IMR-90 (cell line): ENCODE measurements at regions not wholly inside any gene's neighbourhood (a gene's known extent, or its start where the extent isn't known, plus 50 kb on each side); places are given as distances from the start of the nearest gene placed in this dataset.

Experiments
- ATAC-seq: fragments of 200-7000 bp; cut with Tn5 transposase; 2 replicates; pipeline ENCODE4 v1.9.1; 2020; ENCODE audit warnings: low read depth, mild to moderate bottlenecking, moderate library complexity
- BruUV-seq: library from RNA; stranded (reverse); fragments of 400-500 nt; replicated peaks from 2 replicates; lab custom pipeline; 2021; lab: Mats Ljungman, UMichigan
- CTCF ChIA-PET: fragments of 300-600 bp; formaldehyde crosslinking; extraction: SDS; loops from one replicate; lab custom pipeline; 2021; ENCODE audit warnings: antibody characterized with exemption; lab: Yijun Ruan, JAX
- POLR2A ChIA-PET: fragments of 300-600 bp; sonication (Branson Sonifier 250); formaldehyde crosslinking; loops from one replicate; lab custom pipeline; 2022; ENCODE audit warnings: antibody characterized with exemption; ENCODE audit not compliant: unreplicated experiment; lab: Charles Lee
- DNase-seq: peaks from one replicate; pipeline ENCODE4 v3.0.0; 2013
- H2AFZ ChIP-seq: replicated peaks from 2 replicates; pipeline ENCODE3; 2013; ENCODE audit warnings: low read length, mild to moderate bottlenecking; ENCODE audit not compliant: poor library complexity
- H2AK5ac ChIP-seq: 2 replicates; pipeline ENCODE4 v1.6.1; 2013; ENCODE audit warnings: low read depth, low read length, inconsistent platforms
- H2AK9ac ChIP-seq: replicated peaks from 2 replicates; pipeline ENCODE3; 2013; ENCODE audit warnings: mild to moderate bottlenecking, low read depth, low read length, moderate library complexity; ENCODE audit not compliant: poor library complexity
- H2BK120ac ChIP-seq: 2 replicates; pipeline ENCODE4 v1.6.1; 2013; ENCODE audit warnings: low read depth, low read length, inconsistent platforms
- H2BK15ac ChIP-seq: 3 replicates; pipeline ENCODE4 v1.6.1; 2013; ENCODE audit warnings: low read depth, low read length, inconsistent platforms
- H2BK20ac ChIP-seq: 2 replicates; pipeline ENCODE4 v1.6.1; 2013; ENCODE audit warnings: low read depth, mild to moderate bottlenecking, inconsistent platforms, low read length, moderate library complexity
- H2BK5ac ChIP-seq: 2 replicates; pipeline ENCODE4 v1.6.1; 2013; ENCODE audit warnings: mild to moderate bottlenecking, low read depth, low read length, inconsistent platforms; ENCODE audit not compliant: poor library complexity, severe bottlenecking
- H3K14ac ChIP-seq: replicated peaks from 2 replicates; pipeline ENCODE4 v1.6.1; 2013; ENCODE audit warnings: low read depth, low read length, inconsistent platforms
- H3K18ac ChIP-seq: 2 replicates; pipeline ENCODE4 v1.6.1; 2013; ENCODE audit warnings: low read depth, low read length, control low read depth
- H3K23ac ChIP-seq: 2 replicates; pipeline ENCODE4 v1.6.1; 2013; ENCODE audit warnings: low read depth, low read length, inconsistent platforms
- H3K27ac ChIP-seq: 2 replicates; pipeline ENCODE4 v1.5.1; 2013; ENCODE audit warnings: mild to moderate bottlenecking, control low read depth, low read length; ENCODE audit not compliant: insufficient read depth
- H3K27me3 ChIP-seq: 2 replicates; pipeline ENCODE4 v1.6.1; 2013; ENCODE audit warnings: low read length; ENCODE audit not compliant: control insufficient read depth, insufficient read depth
- H3K36me3 ChIP-seq: 2 replicates; pipeline ENCODE4 v1.6.1; 2013; ENCODE audit warnings: low read length, mixed read lengths; ENCODE audit not compliant: control insufficient read depth, insufficient read depth
- H3K4ac ChIP-seq: 2 replicates; pipeline ENCODE4 v1.6.1; 2013; ENCODE audit warnings: low read depth, low read length, inconsistent platforms
- H3K4me1 ChIP-seq: 2 replicates; pipeline ENCODE4 v1.6.1; 2013; ENCODE audit warnings: low read length, mixed read lengths; ENCODE audit not compliant: control insufficient read depth, insufficient read depth
- H3K4me2 ChIP-seq: 2 replicates; pipeline ENCODE4 v1.6.1; 2013; ENCODE audit warnings: low read depth, mild to moderate bottlenecking, control low read depth, low read length, moderate library complexity
- H3K4me3 ChIP-seq: 2 replicates; pipeline ENCODE4 v1.5.1; 2013; ENCODE audit warnings: low read depth, mild to moderate bottlenecking, control low read depth, low read length, moderate library complexity; ENCODE audit not compliant: insufficient read depth
- H3K56ac ChIP-seq: 2 replicates; pipeline ENCODE4 v1.6.1; 2013; ENCODE audit warnings: low read length, inconsistent platforms; ENCODE audit not compliant: insufficient read depth; ENCODE audit errors: extremely low read depth
- H3K79me1 ChIP-seq, 2 experiments: 2 replicates each; pipeline ENCODE4 v1.6.1; 2013; ENCODE audit warnings: low read length in 2 of 2, inconsistent platforms in 1 of 2, low read depth in 1 of 2
- H3K9ac ChIP-seq: 2 replicates; pipeline ENCODE4 v1.6.1; 2013; ENCODE audit warnings: low read depth, low read length, control low read depth
- H3K9me1 ChIP-seq: 2 replicates; pipeline ENCODE4 v1.6.1; 2013; ENCODE audit warnings: low read length, inconsistent platforms; ENCODE audit not compliant: insufficient read depth
- H3K9me3 ChIP-seq: 2 replicates; pipeline ENCODE4 v1.6.1; 2013; ENCODE audit warnings: low read length; ENCODE audit not compliant: control insufficient read depth, insufficient read depth
- H4K20me1 ChIP-seq: 2 replicates; pipeline ENCODE4 v1.6.1; 2013; ENCODE audit warnings: low read length, inconsistent platforms; ENCODE audit not compliant: insufficient read depth
- H4K5ac ChIP-seq: 2 replicates; pipeline ENCODE4 v1.6.1; 2013; ENCODE audit warnings: mild to moderate bottlenecking, low read depth, low read length, control low read depth
- H4K8ac ChIP-seq, 2 experiments: 2 replicates each; pipeline ENCODE4 v1.6.1; 2013; ENCODE audit warnings: low read depth in 2 of 2, low read length in 2 of 2, control low read depth in 1 of 2, inconsistent platforms in 1 of 2
- H4K91ac ChIP-seq: 2 replicates; pipeline ENCODE4 v1.6.1; 2013; ENCODE audit warnings: low read depth, low read length, inconsistent platforms; ENCODE audit not compliant: insufficient read depth
- BHLHE40 ChIP-seq: fragments of 150-350 bp; IDR thresholded peaks from 2 replicates; pipeline ENCODE4 v1.6.1; 2016; ENCODE audit warnings: mild to moderate bottlenecking, low read depth, low read length
- CEBPB ChIP-seq: IDR thresholded peaks from 2 replicates; pipeline ENCODE4 v1.6.1; 2012; ENCODE audit warnings: low read depth, low read length, improper control_type of control experiment
- CHD1 ChIP-seq: IDR thresholded peaks from 2 replicates; pipeline ENCODE4 v1.6.1; 2012; ENCODE audit warnings: low read depth, low read length, improper control_type of control experiment
- FOS ChIP-seq: fragments of 150-350 bp; IDR thresholded peaks from 2 replicates; pipeline ENCODE4 v1.6.1; 2016; ENCODE audit warnings: low read depth, low read length
- MAFK ChIP-seq: IDR thresholded peaks from 2 replicates; pipeline ENCODE4 v1.6.1; 2012; ENCODE audit warnings: low read depth, low read length, improper control_type of control experiment
- MAZ ChIP-seq: IDR thresholded peaks from 2 replicates; pipeline ENCODE4 v1.6.1; 2012; ENCODE audit warnings: low read depth, mild to moderate bottlenecking, low read length, improper control_type of control experiment, moderate library complexity, borderline replicate concordance
- MXI1 ChIP-seq: IDR thresholded peaks from 2 replicates; pipeline ENCODE4 v1.6.1; 2012; ENCODE audit warnings: low read depth, mild to moderate bottlenecking, low read length, moderate library complexity, borderline replicate concordance
- NFE2L2 ChIP-seq: fragments of 150-350 bp; IDR thresholded peaks from 2 replicates; pipeline ENCODE4 v1.6.1; 2016; ENCODE audit warnings: low read depth, mild to moderate bottlenecking, low read length
- POLR2A ChIP-seq: IDR thresholded peaks from 2 replicates; pipeline ENCODE4 v1.6.1; 2012; ENCODE audit warnings: mild to moderate bottlenecking, low read depth, low read length
- RAD21 ChIP-seq: IDR thresholded peaks from 2 replicates; pipeline ENCODE4 v1.6.1; 2012; ENCODE audit warnings: low read length, improper control_type of control experiment
- RCOR1 ChIP-seq: IDR thresholded peaks from 2 replicates; pipeline ENCODE4 v1.6.1; 2012; ENCODE audit warnings: mild to moderate bottlenecking, low read length, improper control_type of control experiment; ENCODE audit not compliant: insufficient replicate concordance
- RFX5 ChIP-seq: IDR thresholded peaks from 2 replicates; pipeline ENCODE4 v1.8.0; 2012; ENCODE audit warnings: low read depth, mild to moderate bottlenecking, low read length, moderate library complexity
- SMC3 ChIP-seq: fragments of 150-350 bp; IDR thresholded peaks from 2 replicates; pipeline ENCODE4 v1.6.1; 2016; ENCODE audit warnings: low read depth, mild to moderate bottlenecking, antibody characterized with exemption, low read length, moderate library complexity
- WGBS, 2 experiments: methylation state at CpG; one replicate each; pipeline versions ENCODE4 v1.1.5 to v1.1.7; 2013; ENCODE audit warnings: missing lambda C conversion rate in 2 of 2; ENCODE audit not compliant: insufficient read length in 1 of 2; ENCODE audit errors: extremely low coverage in 2 of 2; 5-methylcytosine and 5-hydroxymethylcytosine counted together
- dilution Hi-C: fragments of 300-500 bp; cut with HindIII; formaldehyde crosslinking; loops from one replicate; pipeline ENCODE4 v1.14.3; 2018; ENCODE audit warnings: low sequenced_read_pairs; ENCODE audit not compliant: unreplicated experiment
- in situ Hi-C: fragments of 300-500 bp; cut with MboI; formaldehyde crosslinking; loops from 3 replicates; pipeline ENCODE4 v1.14.3; 2019; ENCODE audit warnings: low sequenced_read_pairs, inconsistent platforms, mixed read lengths
- intact Hi-C: fragments of 100-400 bp; cut with micrococcal nuclease; formaldehyde crosslinking; loops from 2 replicates; pipeline ENCODE4 v1.10.0; 2022
- TF ChIP-seq, protein P1 (sequence below): conservative IDR thresholded peaks from 2 replicates; pipeline ENCODE4 v1.5.1; 2012; ENCODE audit warnings: mild to moderate bottlenecking, low read depth, low read length, improper control_type of control experiment
- TF ChIP-seq, protein P2 (sequence below): fragments of 150-350 bp; IDR thresholded peaks from 2 replicates; pipeline ENCODE4 v1.6.1; 2016; ENCODE audit warnings: low read depth, mild to moderate bottlenecking, low read length, moderate library complexity, borderline replicate concordance
- TF ChIP-seq, protein P3 (sequence below): fragments of 150-350 bp; IDR thresholded peaks from 2 replicates; pipeline ENCODE4 v1.6.1; 2017; ENCODE audit warnings: mild to moderate bottlenecking, antibody characterized with exemption, low read length, low read depth

DNA sequence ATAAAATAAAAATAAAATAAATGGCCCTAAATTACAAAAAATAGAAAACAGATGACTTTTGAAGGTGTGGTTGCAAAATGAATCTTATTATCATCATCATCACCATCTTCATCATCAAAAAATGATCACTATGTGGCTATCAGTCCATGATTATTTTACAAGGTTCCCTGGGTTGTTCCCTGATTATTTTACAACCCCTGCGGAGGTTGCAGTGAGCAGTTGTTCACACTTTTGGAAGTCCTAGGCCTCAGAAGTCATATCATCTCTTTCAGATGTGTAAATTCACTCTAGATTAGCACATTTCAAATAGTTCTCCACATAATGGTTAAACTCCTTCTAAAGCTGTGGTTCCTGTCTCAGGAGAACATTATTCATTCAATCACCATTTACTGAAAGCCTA is 57.4 kb upstream of the NR5A2 start:
- H2AFZ ChIP-seq: no peak overlapping the region
- no peaks in the 10 kb centered on the region for H3K9me1 ChIP-seq
- no peak overlapping the region for H2BK20ac ChIP-seq
- no peak overlapping the region for H4K5ac ChIP-seq
- H3K23ac ChIP-seq: no peak overlapping the region
- H4K8ac ChIP-seq: no peak overlapping the region
- H4K91ac ChIP-seq: no peak overlapping the region
- H3K9me3 ChIP-seq: no peaks in the 10 kb centered on the region
- H3K4me1 ChIP-seq: no peaks in the 10 kb centered on the region
- ATAC-seq (no peak), DNase-seq (no peak)
- H3K36me3 ChIP-seq: no peaks in the 10 kb centered on the region
- no TSS peak for BruUV-seq
- H3K14ac ChIP-seq: no peak overlapping the region
- H3K9ac ChIP-seq: no peak overlapping the region
- no peak overlapping the region for H2AK5ac ChIP-seq
- CTCF ChIA-PET: no interaction called here
- no peak overlapping the region for H3K4me2 ChIP-seq
- H2BK120ac ChIP-seq: no peak overlapping the region
- H3K27me3 ChIP-seq: peaks cover 8% of the 10 kb centered on the region
- no CpG with 5 or more reads among the region's 1 CpG for WGBS, 2 experiments
- no peak overlapping the region for H2BK5ac ChIP-seq
- no peak overlapping the region for H3K27ac ChIP-seq
- TF ChIP-seq FOS (no peak), CEBPB (no peak), MAFK (no peak), BHLHE40 (no peak), RCOR1 (no peak), RFX5 (no peak), MXI1 (no peak), SMC3 (no peak), RAD21 (no peak), CHD1 (no peak), POLR2A (no peak), MAZ (no peak), NFE2L2 (no peak)
- TF ChIP-seq, protein P1, sequence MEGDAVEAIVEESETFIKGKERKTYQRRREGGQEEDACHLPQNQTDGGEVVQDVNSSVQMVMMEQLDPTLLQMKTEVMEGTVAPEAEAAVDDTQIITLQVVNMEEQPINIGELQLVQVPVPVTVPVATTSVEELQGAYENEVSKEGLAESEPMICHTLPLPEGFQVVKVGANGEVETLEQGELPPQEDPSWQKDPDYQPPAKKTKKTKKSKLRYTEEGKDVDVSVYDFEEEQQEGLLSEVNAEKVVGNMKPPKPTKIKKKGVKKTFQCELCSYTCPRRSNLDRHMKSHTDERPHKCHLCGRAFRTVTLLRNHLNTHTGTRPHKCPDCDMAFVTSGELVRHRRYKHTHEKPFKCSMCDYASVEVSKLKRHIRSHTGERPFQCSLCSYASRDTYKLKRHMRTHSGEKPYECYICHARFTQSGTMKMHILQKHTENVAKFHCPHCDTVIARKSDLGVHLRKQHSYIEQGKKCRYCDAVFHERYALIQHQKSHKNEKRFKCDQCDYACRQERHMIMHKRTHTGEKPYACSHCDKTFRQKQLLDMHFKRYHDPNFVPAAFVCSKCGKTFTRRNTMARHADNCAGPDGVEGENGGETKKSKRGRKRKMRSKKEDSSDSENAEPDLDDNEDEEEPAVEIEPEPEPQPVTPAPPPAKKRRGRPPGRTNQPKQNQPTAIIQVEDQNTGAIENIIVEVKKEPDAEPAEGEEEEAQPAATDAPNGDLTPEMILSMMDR: no peak
- TF ChIP-seq, protein P2, sequence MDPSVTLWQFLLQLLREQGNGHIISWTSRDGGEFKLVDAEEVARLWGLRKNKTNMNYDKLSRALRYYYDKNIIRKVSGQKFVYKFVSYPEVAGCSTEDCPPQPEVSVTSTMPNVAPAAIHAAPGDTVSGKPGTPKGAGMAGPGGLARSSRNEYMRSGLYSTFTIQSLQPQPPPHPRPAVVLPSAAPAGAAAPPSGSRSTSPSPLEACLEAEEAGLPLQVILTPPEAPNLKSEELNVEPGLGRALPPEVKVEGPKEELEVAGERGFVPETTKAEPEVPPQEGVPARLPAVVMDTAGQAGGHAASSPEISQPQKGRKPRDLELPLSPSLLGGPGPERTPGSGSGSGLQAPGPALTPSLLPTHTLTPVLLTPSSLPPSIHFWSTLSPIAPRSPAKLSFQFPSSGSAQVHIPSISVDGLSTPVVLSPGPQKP: no peak
- TF ChIP-seq, protein P3, sequence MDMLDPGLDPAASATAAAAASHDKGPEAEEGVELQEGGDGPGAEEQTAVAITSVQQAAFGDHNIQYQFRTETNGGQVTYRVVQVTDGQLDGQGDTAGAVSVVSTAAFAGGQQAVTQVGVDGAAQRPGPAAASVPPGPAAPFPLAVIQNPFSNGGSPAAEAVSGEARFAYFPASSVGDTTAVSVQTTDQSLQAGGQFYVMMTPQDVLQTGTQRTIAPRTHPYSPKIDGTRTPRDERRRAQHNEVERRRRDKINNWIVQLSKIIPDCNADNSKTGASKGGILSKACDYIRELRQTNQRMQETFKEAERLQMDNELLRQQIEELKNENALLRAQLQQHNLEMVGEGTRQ: no peak
- no peak overlapping the region for H3K56ac ChIP-seq
- no peak overlapping the region for H2AK9ac ChIP-seq
- H3K4ac ChIP-seq: no peak overlapping the region
- intact Hi-C loops: no loop called here
- in situ Hi-C loops: no loop called here
- H4K20me1 ChIP-seq: no peaks in the 10 kb centered on the region
- dilution Hi-C loops: no loop called here
- no peak overlapping the region for H2BK15ac ChIP-seq
- no peak overlapping the region for H3K18ac ChIP-seq
- no peaks in the 10 kb centered on the region for H3K79me1 ChIP-seq
- no peak overlapping the region for H3K4me3 ChIP-seq
- POLR2A ChIA-PET: no interaction called here
